ENCODE measurements at regions not wholly inside any gene's neighbourhood (a gene's known extent, or its start where the extent isn't known, plus 50 kb on each side); places are given as distances from the start of the nearest gene placed in this dataset.

GRCh38 chr3:130841357-130841756, 52.5 kb upstream of the ATP2C1 start:
- no peak for DNase-seq

GRCh38 chr3:130843441-130843840, 50.4 kb upstream of the ATP2C1 start:
- no peak for DNase-seq

Measured in NCI-H2029 treated with DMSO at 0.1 percent for 48 hours (cell line).